HCT116 (cell line): ENCODE measurements at regions not wholly inside any gene's neighbourhood (a gene's known extent, or its start where the extent isn't known, plus 50 kb on each side); places are given as distances from the start of the nearest gene placed in this dataset.

ENCODE experiments used
- ATAC-seq: fragments of 200-7000 bp; cut with Tn5 transposase; 2 replicates; pipeline ENCODE4 v1.9.1; 2020; ENCODE audit warnings: mild to moderate bottlenecking, moderate library complexity
- BruUV-seq: library from RNA; stranded (reverse); fragments of 400-500 nt; replicated peaks from 2 replicates; lab custom pipeline; 2021; lab: Mats Ljungman, UMichigan
- CTCF ChIA-PET: fragments of 300-600 bp; sonication (Branson Sonifier 250); formaldehyde crosslinking; loops from one replicate; lab custom pipeline; 2021; ENCODE audit warnings: antibody characterized with exemption; lab: Charles Lee
- POLR2A ChIA-PET: fragments of 300-600, 350-600 bp; sonication (Branson Sonifier 250); formaldehyde crosslinking; loops from one replicate; lab custom pipeline; 2021; ENCODE audit warnings: antibody characterized with exemption; lab: Charles Lee
- RAD21 ChIA-PET, 2 experiments: fragments of 300-600 bp; sonication (Branson Sonifier 250); formaldehyde crosslinking; loops; one replicate each; lab custom pipeline; 2023; ENCODE audit warnings: low total read pairs in 2 of 2; ENCODE audit not compliant: uncharacterized antibody in 2 of 2, unreplicated experiment in 2 of 2, low non-redundant PET in 1 of 2; lab: Charles Lee
- DNase-seq: peaks from one replicate; pipeline ENCODE4 v3.0.0-alpha.2; 2010; ENCODE audit warnings: low read depth, low spot score
- H2AFZ ChIP-seq: fragments of 200-600 bp; shearing (Covaris generic), sonication (generic); 2 replicates; pipeline ENCODE4 v1.6.1; 2017; ENCODE audit warnings: low read depth, mixed run types, mixed read lengths, antibody characterized with exemption, low read length; ENCODE audit not compliant: poor library complexity, severe bottlenecking
- H3K27ac ChIP-seq: 2 replicates; pipeline ENCODE4 v1.5.1; 2012; ENCODE audit warnings: low read depth, low read length
- H3K27me3 ChIP-seq: fragments of 200-600 bp; sonication (generic); 2 replicates; pipeline ENCODE4 v1.6.1; 2016; ENCODE audit warnings: mixed run types, low read length, mixed read lengths; ENCODE audit not compliant: insufficient read depth
- H3K36me3 ChIP-seq, 2 experiments: fragments of 200-500 bp in 1 of 2; fragments of 200-600 bp in 1 of 2; sonication (Bioruptor generic) in 1 of 2; sonication (generic) in 1 of 2; 2 replicates each; pipeline versions ENCODE4 v1.5.1 to v1.6.1; 2014 to 2016; ENCODE audit warnings: low read length in 2 of 2, inconsistent platforms in 1 of 2, mixed read lengths in 1 of 2, mixed run types in 1 of 2; ENCODE audit not compliant: insufficient read depth in 2 of 2, control insufficient read depth in 1 of 2
- H3K4me1 ChIP-seq, 2 experiments: fragments of 200-600 bp in 1 of 2; sonication (generic) in 1 of 2; 2 replicates each; pipeline versions ENCODE4 v1.5.1 to v1.6.1; 2012 to 2017; ENCODE audit warnings: low read length in 2 of 2, inconsistent platforms in 1 of 2, mild to moderate bottlenecking in 1 of 2, mixed read lengths in 1 of 2, mixed run types in 1 of 2, moderate library complexity in 1 of 2; ENCODE audit not compliant: insufficient read depth in 2 of 2, control insufficient read depth in 1 of 2
- H3K4me2 ChIP-seq: fragments of 200-600 bp; sonication (generic); 2 replicates; pipeline ENCODE4 v1.6.1; 2017; ENCODE audit warnings: mixed run types, low read length, mixed read lengths
- H3K4me3 ChIP-seq, 2 experiments: fragments of 200-600 bp in 1 of 2; sonication (generic) in 1 of 2; replicated peaks in 1 of 2; 2 replicates each; pipeline ENCODE4 v1.5.1; 2011 to 2016; ENCODE audit warnings: low read length in 2 of 2, control low read depth in 1 of 2, low read depth in 1 of 2, mild to moderate bottlenecking in 1 of 2, mixed read lengths in 1 of 2, mixed run types in 1 of 2
- H3K79me2 ChIP-seq: fragments of 200-600 bp; sonication (generic); 2 replicates; pipeline ENCODE4 v1.6.1; 2017; ENCODE audit warnings: mild to moderate bottlenecking, mixed run types, low read length, moderate library complexity, mixed read lengths; ENCODE audit not compliant: insufficient read depth
- H3K9ac ChIP-seq: fragments of 200-600 bp; sonication (generic); 2 replicates; pipeline ENCODE4 v1.6.1; 2016; ENCODE audit warnings: low read length, mixed read lengths
- H3K9me2 ChIP-seq: fragments of 200-600 bp; sonication (generic), shearing (Covaris generic); 2 replicates; pipeline ENCODE4 v1.6.1; 2017; ENCODE audit warnings: mixed run types, mild to moderate bottlenecking, moderate library complexity; ENCODE audit not compliant: insufficient read depth
- H3K9me3 ChIP-seq, 2 experiments: fragments of 200-500 bp in 1 of 2; fragments of 200-600 bp in 1 of 2; sonication (Bioruptor generic) in 1 of 2; sonication (generic) in 1 of 2; 2 replicates each; pipeline ENCODE4 v1.6.1; 2014 to 2017; ENCODE audit warnings: low read length in 2 of 2, mixed read lengths in 2 of 2, inconsistent platforms in 1 of 2, low read depth in 1 of 2, mild to moderate bottlenecking in 1 of 2, mixed run types in 1 of 2, moderate library complexity in 1 of 2; ENCODE audit not compliant: control insufficient read depth in 1 of 2, insufficient read depth in 1 of 2
- H4K20me1 ChIP-seq: fragments of 200-600 bp; sonication (generic), shearing (Covaris generic); 2 replicates; pipeline ENCODE4 v1.6.1; 2017; ENCODE audit warnings: mixed run types, mild to moderate bottlenecking, moderate library complexity; ENCODE audit not compliant: insufficient read depth
- EGR1 ChIP-seq: IDR thresholded peaks from 2 replicates; pipeline ENCODE4 v1.6.1; 2012; ENCODE audit warnings: low read depth
- ELF1 ChIP-seq: IDR thresholded peaks from 2 replicates; pipeline ENCODE4 v1.6.1; 2012; ENCODE audit warnings: low read depth, borderline replicate concordance
- EZH2 ChIP-seq: fragments of 200-600 bp; sonication (generic); IDR thresholded peaks from 2 replicates; pipeline ENCODE4 v1.6.1; 2017; ENCODE audit warnings: antibody characterized with exemption, mixed run types
- EZH2phosphoT487 ChIP-seq: fragments of 200-600 bp; IDR thresholded peaks from 2 replicates; pipeline ENCODE4 v1.6.1; 2018; ENCODE audit warnings: antibody characterized with exemption, borderline replicate concordance
- FOSL1 ChIP-seq: IDR thresholded peaks from 2 replicates; pipeline ENCODE4 v1.6.1; 2012; ENCODE audit warnings: low read depth
- JUND ChIP-seq: IDR thresholded peaks from 2 replicates; pipeline ENCODE4 v1.6.1; 2012
- MAX ChIP-seq: IDR thresholded peaks from 2 replicates; pipeline ENCODE4 v1.6.1; 2012
- POLR2A ChIP-seq: IDR thresholded peaks from 2 replicates; pipeline ENCODE4 v1.7.0; 2011; ENCODE audit warnings: borderline replicate concordance; ENCODE audit not compliant: insufficient read depth, insufficient read length; ENCODE audit errors: extremely low read depth
- POLR2AphosphoS5 ChIP-seq: IDR thresholded peaks from 2 replicates; pipeline ENCODE4 v1.6.1; 2011; ENCODE audit warnings: mild to moderate bottlenecking, low read depth, low read length, moderate library complexity
- REST ChIP-seq: IDR thresholded peaks from 2 replicates; pipeline ENCODE4 v1.6.1; 2012; ENCODE audit warnings: low read depth
- SIN3A ChIP-seq: IDR thresholded peaks from 2 replicates; pipeline ENCODE4 v1.6.1; 2012; ENCODE audit warnings: low read depth
- SP1 ChIP-seq: IDR thresholded peaks from 2 replicates; pipeline ENCODE4 v1.6.1; 2012; ENCODE audit warnings: low read depth
- SRF ChIP-seq: IDR thresholded peaks from 2 replicates; pipeline ENCODE4 v1.6.1; 2012; ENCODE audit warnings: low read depth
- TCF7L2 ChIP-seq: IDR thresholded peaks from 2 replicates; pipeline ENCODE4 v1.7.0; 2011; ENCODE audit warnings: borderline replicate concordance, inconsistent platforms; ENCODE audit not compliant: insufficient read depth, insufficient read length; ENCODE audit errors: extremely low read depth
- YY1 ChIP-seq: IDR thresholded peaks from 2 replicates; pipeline ENCODE4 v1.6.1; 2011; ENCODE audit warnings: low read length, low read depth, moderate library complexity, mild to moderate bottlenecking; ENCODE audit not compliant: insufficient replicate concordance; ENCODE audit errors: extremely low read depth
- ZBTB33 ChIP-seq: IDR thresholded peaks from 2 replicates; pipeline ENCODE4 v1.6.1; 2011; ENCODE audit warnings: mild to moderate bottlenecking, low read length, moderate library complexity; ENCODE audit not compliant: insufficient replicate concordance; ENCODE audit errors: extremely low read depth
- ZFX ChIP-seq: fragments of 450-650 bp; IDR thresholded peaks from 2 replicates; pipeline ENCODE4 v1.6.1; 2017
- intact Hi-C: fragments of 100-400 bp; cut with micrococcal nuclease; formaldehyde crosslinking; loops from 2 replicates; pipeline ENCODE4 v1.10.0; 2022
- TF ChIP-seq, protein P1 (sequence below), 3 experiments: fragments of 200-600 bp in 1 of 3; sonication (generic) in 1 of 3; IDR thresholded peaks in 2 of 3; conservative IDR thresholded peaks in 1 of 3; 2 replicates each; pipeline ENCODE4 v1.5.1; 2012 to 2017; ENCODE audit warnings: low read depth in 2 of 3, low read length in 2 of 3, antibody characterized with exemption in 1 of 3, borderline replicate concordance in 1 of 3, control low read depth in 1 of 3, mild to moderate bottlenecking in 1 of 3, mixed read lengths in 1 of 3, mixed run types in 1 of 3, moderate library complexity in 1 of 3; ENCODE audit not compliant: insufficient read depth in 1 of 3
- TF ChIP-seq, protein P2 (sequence below): IDR thresholded peaks from 2 replicates; pipeline ENCODE4 v1.6.1; 2012

GRCh38 chr4:54496412-54496811 is 161.3 kb upstream of the KIT start:
- DNase-seq = no peak
- Histone ChIP-seq H4K20me1 (no peaks in the 10 kb centered on the region), H3K27me3 (no peaks in the 10 kb centered on the region), H3K4me2 (no peak overlapping the region), H3K4me1 (peaks cover 4 to 18% of the 10 kb centered on the region in 2 experiments; a peak in 2 of 4 replicates), H3K79me2 (no peaks in the 10 kb centered on the region), H3K9me3 (no peaks in the 10 kb centered on the region), H3K9ac (no peak overlapping the region), H3K4me3 (no peak overlapping the region), H3K27ac (no peak overlapping the region), H2AFZ (no peak overlapping the region), H3K9me2 (no peaks in the 10 kb centered on the region), H3K36me3 (no peaks in the 10 kb centered on the region)
- ChIA-PET RAD21 (no interaction called here), POLR2A (no interaction called here), CTCF (no interaction called here)
- intact Hi-C loops = no loop called here
- no TSS peak for BruUV-seq
- TF ChIP-seq JUND (no peak), POLR2AphosphoS5 (no peak), REST (no peak), EZH2 (no peak), SP1 (no peak), SIN3A (no peak), SRF (no peak), FOSL1 (no peak), EGR1 (no peak), ELF1 (no peak), TCF7L2 (no peak), YY1 (no peak), EZH2phosphoT487 (no peak), ZFX (no peak), ZBTB33 (no peak), POLR2A (no peak), MAX (no peak)
- TF ChIP-seq, protein P1, sequence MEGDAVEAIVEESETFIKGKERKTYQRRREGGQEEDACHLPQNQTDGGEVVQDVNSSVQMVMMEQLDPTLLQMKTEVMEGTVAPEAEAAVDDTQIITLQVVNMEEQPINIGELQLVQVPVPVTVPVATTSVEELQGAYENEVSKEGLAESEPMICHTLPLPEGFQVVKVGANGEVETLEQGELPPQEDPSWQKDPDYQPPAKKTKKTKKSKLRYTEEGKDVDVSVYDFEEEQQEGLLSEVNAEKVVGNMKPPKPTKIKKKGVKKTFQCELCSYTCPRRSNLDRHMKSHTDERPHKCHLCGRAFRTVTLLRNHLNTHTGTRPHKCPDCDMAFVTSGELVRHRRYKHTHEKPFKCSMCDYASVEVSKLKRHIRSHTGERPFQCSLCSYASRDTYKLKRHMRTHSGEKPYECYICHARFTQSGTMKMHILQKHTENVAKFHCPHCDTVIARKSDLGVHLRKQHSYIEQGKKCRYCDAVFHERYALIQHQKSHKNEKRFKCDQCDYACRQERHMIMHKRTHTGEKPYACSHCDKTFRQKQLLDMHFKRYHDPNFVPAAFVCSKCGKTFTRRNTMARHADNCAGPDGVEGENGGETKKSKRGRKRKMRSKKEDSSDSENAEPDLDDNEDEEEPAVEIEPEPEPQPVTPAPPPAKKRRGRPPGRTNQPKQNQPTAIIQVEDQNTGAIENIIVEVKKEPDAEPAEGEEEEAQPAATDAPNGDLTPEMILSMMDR (IDR thresholded peaks at IDR 0.05 in 2 of 3, conservative IDR thresholded peaks at IDR 0.05 in 1 of 3; ENCODE audit: borderline replicate concordance in 1 of 3, insufficient read depth in 1 of 3, low read depth in 2 of 3, low read length in 2 of 3) = no peak
- TF ChIP-seq, protein P2, sequence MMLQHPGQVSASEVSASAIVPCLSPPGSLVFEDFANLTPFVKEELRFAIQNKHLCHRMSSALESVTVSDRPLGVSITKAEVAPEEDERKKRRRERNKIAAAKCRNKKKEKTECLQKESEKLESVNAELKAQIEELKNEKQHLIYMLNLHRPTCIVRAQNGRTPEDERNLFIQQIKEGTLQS = no peak
- no peak for ATAC-seq
